Fibroblast of the conjunctiva (primary cell): ENCODE measurements at regions not wholly inside any gene's neighbourhood (a gene's known extent, or its start where the extent isn't known, plus 50 kb on each side); places are given as distances from the start of the nearest gene placed in this dataset.
"Not testable (repeated sequence)": the region's sequence is repeated elsewhere in the genome, so short reads cannot be mapped to it uniquely, and the experiment has no call there.

Source experiments
- DNase-seq: peaks from one replicate; pipeline ENCODE4 v3.0.0-alpha.2; 2010; ENCODE audit warnings: low read depth

- not testable (repeated sequence) for DNase-seq
Measured at GRCh38 chr11:29056487-29056886, 948.3 kb downstream of the METTL15 start.

DNA sequence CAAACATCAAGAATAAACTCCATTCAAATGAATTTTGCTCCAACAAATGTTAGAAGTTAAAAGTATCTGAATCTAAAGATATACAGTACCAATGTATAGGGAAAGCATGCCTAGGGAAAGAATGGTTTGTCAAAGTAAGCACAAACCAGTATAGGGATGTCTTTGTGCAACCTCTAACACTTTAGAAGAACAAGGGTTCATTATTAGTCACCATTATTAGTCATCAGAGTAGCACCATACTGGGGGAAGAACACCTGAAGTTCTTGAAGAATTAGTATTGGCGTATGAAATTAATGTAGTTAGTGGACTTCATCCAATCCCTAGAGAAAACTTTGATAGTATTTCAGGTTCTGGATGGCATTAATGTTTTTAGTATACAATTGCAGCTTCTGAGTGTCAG, 943.7 kb downstream of the METTL15 start:
- no peak for DNase-seq

- not testable (repeated sequence) for DNase-seq
Measured at GRCh38 chr11:29050962-29051361, 942.8 kb downstream of the METTL15 start.

GRCh38 chr11:29040489-29040888, 932.3 kb downstream of the METTL15 start:
- DNase-seq = no peak

- no peak for DNase-seq
Measured at GRCh38 chr11:29032384-29033149, 924.4 kb downstream of the METTL15 start.

- DNase-seq = no peak
Measured at GRCh38 chr11:29029452-29029851, 921.3 kb downstream of the METTL15 start.

DNA sequence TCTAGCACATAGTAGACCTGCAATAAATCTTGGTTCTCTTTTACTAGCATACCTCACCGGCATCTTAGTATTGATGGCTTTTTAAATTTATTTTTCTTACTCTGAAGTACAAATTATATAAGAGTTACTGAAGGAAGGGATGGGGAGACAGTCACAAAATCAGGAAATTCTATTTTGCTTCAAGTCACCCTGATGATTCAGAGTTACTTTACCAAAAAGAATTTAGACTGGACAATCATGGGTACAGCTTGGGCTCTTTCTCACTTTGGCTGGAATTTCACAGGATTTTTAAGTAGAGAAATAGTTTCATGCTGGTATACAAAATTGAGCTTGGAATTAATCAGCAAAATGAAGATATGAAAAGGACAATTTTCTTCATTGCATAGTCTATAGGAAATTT, 919.2 kb downstream of the METTL15 start:
- no peak for DNase-seq

DNA sequence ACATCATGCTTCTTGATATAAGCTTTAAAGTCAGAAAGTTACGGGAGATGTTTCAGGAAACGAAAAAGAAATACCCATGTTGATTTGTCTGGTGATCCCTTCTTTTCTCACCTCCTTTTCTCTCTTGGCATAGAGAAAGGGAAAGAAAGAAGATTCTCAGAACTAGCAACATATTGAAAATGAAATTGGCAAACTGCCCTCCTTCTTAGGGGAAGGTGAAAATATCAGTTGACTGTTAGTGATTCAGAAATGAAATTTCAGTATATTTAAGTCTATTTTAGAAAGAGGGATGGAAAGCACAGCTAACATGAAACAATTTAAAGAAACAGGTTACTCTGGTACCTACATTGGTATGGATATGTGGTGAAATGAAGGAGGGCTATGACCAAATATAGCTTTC, 918.1 kb downstream of the METTL15 start:
- DNase-seq = no peak

DNA sequence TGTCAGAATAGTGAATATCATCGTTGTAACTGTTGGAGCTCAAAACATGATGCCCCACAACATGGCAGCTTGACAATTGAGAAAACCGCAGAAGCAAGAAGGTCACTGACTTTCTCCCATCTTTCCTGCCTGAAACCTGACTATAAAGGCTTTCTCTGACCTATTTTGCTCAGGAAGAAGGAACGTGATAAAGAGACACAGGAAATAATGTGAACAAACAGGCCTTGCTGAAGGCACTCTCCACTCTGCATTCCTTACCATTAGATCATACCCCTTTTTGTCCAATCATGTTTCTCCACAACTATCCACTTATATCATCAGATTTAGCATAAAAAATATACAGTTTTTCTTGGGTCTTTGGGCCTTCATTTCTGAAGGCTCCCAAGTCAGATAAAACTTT, 916.8 kb downstream of the METTL15 start:
- no peak for DNase-seq

DNA sequence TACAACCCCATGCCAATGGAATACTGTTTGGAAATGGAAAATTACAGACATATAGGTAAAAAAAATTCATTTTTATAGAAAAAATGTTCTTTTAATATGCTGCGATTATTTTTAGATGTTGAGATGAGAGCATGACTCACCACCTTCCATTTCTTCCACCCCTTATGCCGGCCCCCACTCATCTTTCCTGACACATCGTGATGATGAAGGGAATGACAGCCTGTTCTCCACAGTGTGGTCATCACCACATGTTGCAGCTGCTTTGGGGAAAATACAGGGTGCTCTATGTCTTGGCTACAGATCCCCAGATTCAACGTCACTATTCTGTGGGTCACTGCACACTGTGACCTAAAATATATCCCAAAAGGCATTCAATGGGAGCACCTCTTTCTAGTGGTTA, 916.2 kb downstream of the METTL15 start:
- no peak for DNase-seq

GRCh38 chr11:29023761-29024160, 915.6 kb downstream of the METTL15 start:
- no peak for DNase-seq

- DNase-seq = no peak
Measured at GRCh38 chr11:29022676-29023075, 914.5 kb downstream of the METTL15 start.

GRCh38 chr11:29019960-29020683, 911.9 kb downstream of the METTL15 start:
- peak; percentile 20 for DNase-seq

GRCh38 chr11:29018631-29019030, 910.4 kb downstream of the METTL15 start:
- DNase-seq = peak; percentile 43

DNA sequence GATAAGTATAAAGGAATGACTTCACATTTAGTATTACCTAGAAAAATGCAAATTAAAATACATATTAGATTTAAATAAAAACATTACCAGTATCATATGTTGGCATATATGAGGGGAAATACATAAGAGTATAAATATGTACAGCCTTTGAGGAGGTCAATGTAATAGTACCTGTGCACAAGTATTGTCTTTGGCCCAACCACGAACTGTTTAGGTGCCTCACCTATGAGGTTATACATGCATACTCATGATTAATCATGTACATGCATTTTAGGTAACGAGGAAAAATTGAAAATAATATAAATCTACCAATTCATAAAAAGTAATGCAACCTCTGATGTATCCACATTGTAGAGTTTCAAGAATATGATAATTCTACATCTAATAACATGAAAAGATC, 909.8 kb downstream of the METTL15 start:
- no peak for DNase-seq

DNA sequence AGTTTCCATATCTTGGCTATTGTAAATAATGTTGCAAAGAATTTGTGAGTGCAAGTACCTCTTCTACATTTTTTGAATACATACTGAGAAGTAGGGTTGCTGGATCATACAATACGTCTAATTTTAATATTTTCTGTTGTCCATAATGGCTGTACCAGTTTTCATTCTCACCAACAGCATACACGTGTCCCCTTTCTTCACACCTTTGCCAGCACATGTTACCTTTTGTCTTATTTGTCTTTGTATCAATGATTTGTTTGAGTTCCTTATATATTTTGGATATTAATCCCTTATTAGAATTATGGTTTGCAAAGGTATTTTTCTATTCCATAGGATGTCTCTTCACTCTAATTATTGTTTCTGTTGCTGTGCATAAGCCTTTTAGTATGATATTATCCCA, 904.3 kb downstream of the METTL15 start:
- no peak for DNase-seq

DNA sequence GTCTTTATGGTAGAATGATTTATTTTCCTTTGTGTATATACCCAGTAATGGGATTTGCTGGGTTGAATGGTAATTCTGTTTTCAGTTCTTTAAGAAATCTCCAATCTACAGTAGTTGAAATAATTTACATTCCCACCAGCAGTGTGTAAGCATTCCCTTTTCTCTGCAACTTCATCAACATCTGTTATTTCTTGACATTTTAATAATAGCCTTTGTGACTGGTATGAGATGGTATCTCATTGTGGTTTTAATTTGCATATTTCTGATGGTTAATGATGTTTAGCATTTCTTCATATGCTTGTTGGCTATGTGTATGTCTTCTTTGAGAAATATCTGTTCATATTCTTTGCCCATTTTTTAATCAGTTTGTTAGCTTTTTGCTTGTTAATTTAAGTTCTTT, 901.2 kb downstream of the METTL15 start:
- DNase-seq = no peak

GRCh38 chr11:29008481-29008880, 900.3 kb downstream of the METTL15 start:
- no peak for DNase-seq

DNA sequence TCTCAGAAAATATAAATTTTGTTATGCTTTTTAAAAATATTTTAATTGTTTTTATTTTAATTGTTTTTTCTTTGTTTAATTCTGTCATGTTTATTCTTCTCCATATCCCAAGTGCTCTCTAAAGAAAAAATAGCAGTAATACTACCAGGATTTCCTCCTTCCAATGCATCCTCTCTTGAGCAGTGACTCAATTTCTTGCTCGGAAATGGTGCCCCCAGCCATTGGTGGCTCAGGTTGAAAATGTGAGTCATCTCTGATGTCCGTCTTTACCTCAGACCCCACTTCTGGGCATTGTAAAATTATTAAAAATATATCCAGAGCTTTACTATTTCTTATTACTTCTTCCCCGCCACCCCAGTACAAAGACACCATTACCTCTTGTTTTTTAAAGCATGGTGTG, 898.5 kb downstream of the METTL15 start:
- DNase-seq = no peak

- DNase-seq = no peak
Measured at GRCh38 chr11:29005401-29005980, 897.3 kb downstream of the METTL15 start.

DNA sequence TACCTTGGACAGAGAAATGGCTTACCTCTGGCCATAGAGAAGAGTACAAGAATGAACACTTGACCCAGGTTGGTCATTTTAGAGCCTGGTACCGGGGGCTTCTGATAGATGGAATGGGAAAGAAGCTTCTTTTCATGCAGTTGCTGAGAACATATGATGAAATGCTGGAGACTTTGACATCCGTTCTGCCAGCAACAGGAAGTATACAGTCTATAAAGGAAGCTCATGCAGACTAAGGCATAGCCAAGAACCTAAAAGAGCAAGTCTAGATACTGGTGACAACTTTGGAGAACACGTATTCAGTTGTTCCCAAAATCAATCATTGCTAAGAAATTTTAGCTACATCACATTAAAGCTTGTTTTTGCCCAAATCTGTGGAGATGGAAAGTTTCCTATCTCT, 894.6 kb downstream of the METTL15 start:
- DNase-seq = no peak

DNA sequence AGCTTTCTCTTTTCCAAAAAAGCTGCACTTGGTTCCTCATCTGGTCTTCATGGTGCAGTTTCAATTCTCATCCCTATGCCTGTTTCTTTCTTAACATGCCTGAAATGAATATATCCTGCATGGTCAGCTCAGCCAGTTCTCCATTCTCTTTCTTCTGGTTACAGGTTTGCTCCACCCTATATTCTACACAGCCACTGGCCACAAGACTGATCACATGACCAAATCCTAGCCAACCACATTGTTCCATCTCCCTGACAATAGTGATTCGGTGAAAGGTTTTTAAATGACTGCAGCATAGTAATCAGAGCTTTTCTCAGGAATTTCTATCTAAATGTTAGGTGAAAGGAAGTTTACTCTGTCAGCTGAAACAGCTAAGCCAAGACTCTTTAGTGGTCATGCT, 891.4 kb downstream of the METTL15 start:
- DNase-seq = no peak

DNA sequence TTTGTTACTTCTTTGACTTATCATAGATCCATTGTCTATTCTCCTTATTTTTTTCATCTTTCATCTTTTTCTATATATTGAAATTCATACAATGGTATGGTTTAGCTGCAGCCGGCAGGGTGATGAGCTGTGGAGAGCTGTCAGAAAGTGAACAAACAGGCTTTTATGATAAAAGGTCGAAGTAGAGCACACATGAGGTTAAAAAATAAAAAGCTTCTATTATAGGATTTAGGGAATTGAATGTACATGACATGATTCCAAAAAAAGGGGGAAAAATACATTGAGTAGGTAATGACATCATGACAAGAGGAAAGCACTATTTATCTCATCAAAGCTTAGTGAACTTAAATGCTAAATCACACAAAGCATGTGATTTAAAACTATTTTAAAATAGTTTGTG, 884.8 kb downstream of the METTL15 start:
- DNase-seq = no peak
